NCI-H2081 (cell line): ENCODE measurements at regions not wholly inside any gene's neighbourhood (a gene's known extent, or its start where the extent isn't known, plus 50 kb on each side); places are given as distances from the start of the nearest gene placed in this dataset.
A peak's percentile ranks its signal among the peaks of the same experiment; 100 is the strongest.
"Not testable (repeated sequence)": the region's sequence is repeated elsewhere in the genome, so short reads cannot be mapped to it uniquely, and the experiment has no call there.

Experiments used
- DNase-seq, 2 experiments: peaks; one replicate each; lab custom pipeline; 2025; lab: John Stamatoyannopoulos, UW

GRCh38 chr15:53843869-53844569, 84.6 kb upstream of the WDR72 start:
- no peak for DNase-seq

GRCh38 chr15:53843166-53843565, 83.7 kb upstream of the WDR72 start:
- no peak for DNase-seq

GRCh38 chr15:53841651-53842050, 82.2 kb upstream of the WDR72 start:
- no peak for DNase-seq

GRCh38 chr15:53840681-53841080, 81.2 kb upstream of the WDR72 start:
- no peak for DNase-seq

GRCh38 chr15:53837263-53837662, 77.8 kb upstream of the WDR72 start:
- peak; percentile 86 to 96 for DNase-seq

GRCh38 chr15:53836618-53837017, 77.2 kb upstream of the WDR72 start:
- no peak for DNase-seq

- no peak for DNase-seq
These were observed 75.8 kb upstream of the WDR72 start for GRCh38 chr15:53835309-53835708.

- DNase-seq, result no peak
These were observed 74.8 kb upstream of the WDR72 start for GRCh38 chr15:53834214-53834613.

- DNase-seq, result peak; percentile 13 to 55
These were observed 73.7 kb upstream of the WDR72 start for GRCh38 chr15:53833134-53833624.

- peak in 1 of 2 experiments; percentile 21 for DNase-seq
These were observed 72.7 kb upstream of the WDR72 start for GRCh38 chr15:53831907-53832770.

GRCh38 chr15:53830707-53831386, 71.4 kb upstream of the WDR72 start:
- no peak for DNase-seq

GRCh38 chr15:53829923-53830459, 70.5 kb upstream of the WDR72 start:
- no peak for DNase-seq

- DNase-seq, result no peak
These were observed 70.0 kb upstream of the WDR72 start for GRCh38 chr15:53829471-53829870.

- DNase-seq, result no peak
These were observed 67.9 kb upstream of the WDR72 start for GRCh38 chr15:53827355-53827754.

GRCh38 chr15:53811530-53811929, 52.1 kb upstream of the WDR72 start:
- DNase-seq, result peak; percentile 16 to 42

- DNase-seq, result not testable (repeated sequence)
These were observed 50.8 kb upstream of the WDR72 start for GRCh38 chr15:53810306-53810705.
